T-helper 2 cell treated with Interferon-gamma antibody and Interleukin-4, amounts not matched to agents 100 ng/mL and 5 ng/mL, for 36 hours (primary cell): ENCODE measurements at regions not wholly inside any gene's neighbourhood (a gene's known extent, or its start where the extent isn't known, plus 50 kb on each side); places are given as distances from the start of the nearest gene placed in this dataset.
"Not testable (repeated sequence)": the region's sequence is repeated elsewhere in the genome, so short reads cannot be mapped to it uniquely, and the experiment has no call there.

Experiments
- intact Hi-C: fragments of 100-400 bp; cut with micrococcal nuclease; formaldehyde crosslinking; loops from one replicate; pipeline ENCODE4 v1.15.1; 2023

DNA sequence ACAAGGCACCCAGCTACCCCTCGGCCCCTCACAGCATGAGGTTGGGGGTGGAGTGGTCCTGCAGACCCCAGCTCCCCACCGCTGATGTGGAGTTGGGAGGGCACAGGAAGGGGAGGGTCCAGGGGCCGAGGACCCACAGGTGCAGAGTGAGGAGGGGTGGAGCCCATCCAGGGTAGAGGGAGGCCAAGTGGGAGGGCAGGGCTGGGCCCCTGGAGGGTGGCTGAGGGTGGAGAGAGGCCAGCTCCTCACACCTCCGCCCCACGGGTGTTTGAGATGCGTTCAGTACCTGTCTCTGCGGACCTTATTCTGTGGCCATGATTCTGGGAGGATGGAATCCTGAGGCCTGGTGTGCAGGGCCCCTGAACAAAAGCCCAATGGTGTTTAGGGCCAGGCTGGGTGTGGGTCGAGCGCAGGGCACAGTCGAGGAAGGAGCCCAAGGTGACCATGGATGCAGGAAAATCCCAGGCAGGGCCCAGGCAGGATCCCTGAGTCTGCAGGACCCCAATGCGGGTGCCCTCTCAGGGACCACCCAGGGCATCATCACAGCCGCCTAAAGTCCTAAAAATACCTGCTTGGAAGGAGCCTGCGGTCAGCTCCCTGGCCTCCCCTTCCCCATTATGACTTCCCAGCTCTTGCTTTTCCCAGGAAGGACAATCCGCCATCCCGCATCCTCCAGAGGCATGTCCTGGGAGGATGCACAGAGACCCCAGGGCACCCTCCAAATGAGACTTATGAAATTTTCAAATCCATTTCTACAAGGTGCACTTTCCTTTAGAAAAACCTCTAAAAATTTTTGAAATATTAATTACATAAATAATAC, 377.1 kb upstream of the SFSWAP start:
- intact Hi-C loops, result no loop called here

DNA sequence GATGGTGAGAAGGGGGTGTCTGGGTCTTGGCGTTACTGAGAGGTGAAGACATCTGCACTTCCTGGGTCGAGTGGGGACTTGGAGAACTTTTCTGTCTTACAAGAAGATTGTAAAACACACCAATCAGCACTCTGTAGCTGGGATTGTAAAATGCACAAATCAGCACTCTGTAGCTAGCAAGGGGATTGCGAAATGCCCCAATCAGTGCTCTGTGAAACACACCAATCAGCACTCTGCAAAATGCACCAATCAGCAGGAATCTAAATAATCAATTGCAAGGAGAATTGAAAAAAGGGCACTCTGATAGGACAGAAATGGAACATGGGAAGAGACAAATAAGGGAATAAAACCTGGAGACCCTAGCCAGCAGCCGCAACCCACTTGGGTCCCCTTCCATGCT, 376.1 kb upstream of the SFSWAP start:
- intact Hi-C loops, result no loop called here

DNA sequence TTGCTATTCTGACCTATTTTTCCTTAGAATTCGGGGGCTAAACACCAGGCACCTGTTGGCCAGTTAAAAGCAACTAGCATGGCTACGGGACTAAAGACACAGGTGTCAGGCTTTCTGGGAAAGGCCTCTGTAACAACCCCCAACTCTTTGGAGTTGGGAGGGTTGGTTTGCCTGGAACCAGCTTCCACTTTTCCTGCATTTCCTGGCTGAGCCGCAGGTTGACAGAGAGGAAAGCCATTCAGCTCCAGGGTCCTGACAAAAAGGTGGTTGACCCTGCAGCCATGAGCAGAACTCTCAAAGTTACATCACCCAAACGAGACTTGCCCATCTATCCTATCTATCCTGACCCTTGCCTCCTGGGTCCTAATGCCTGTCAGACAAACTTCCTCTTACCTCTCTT, 375.4 kb upstream of the SFSWAP start:
- intact Hi-C loops, result no loop called here

DNA sequence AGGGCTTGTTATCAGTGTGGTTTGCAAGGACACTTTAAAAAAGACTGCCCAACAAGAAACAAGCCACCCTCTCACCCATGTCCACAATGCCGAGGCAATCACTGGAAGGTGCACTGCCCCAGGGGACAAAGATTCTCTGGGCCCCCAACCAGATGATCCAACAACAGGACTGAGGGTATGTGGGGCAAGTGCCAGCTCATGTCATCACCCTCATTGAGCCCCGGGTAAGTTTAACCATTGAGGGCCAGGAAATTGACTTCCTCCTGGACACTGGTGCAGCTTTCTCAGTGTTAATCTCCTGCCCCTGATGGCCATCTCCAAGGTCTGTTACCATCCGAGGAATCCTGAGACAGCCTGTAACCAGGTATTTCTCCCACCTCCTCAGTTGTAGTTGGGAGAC, 373.0 kb upstream of the SFSWAP start:
- intact Hi-C loops, result not testable (repeated sequence)

DNA sequence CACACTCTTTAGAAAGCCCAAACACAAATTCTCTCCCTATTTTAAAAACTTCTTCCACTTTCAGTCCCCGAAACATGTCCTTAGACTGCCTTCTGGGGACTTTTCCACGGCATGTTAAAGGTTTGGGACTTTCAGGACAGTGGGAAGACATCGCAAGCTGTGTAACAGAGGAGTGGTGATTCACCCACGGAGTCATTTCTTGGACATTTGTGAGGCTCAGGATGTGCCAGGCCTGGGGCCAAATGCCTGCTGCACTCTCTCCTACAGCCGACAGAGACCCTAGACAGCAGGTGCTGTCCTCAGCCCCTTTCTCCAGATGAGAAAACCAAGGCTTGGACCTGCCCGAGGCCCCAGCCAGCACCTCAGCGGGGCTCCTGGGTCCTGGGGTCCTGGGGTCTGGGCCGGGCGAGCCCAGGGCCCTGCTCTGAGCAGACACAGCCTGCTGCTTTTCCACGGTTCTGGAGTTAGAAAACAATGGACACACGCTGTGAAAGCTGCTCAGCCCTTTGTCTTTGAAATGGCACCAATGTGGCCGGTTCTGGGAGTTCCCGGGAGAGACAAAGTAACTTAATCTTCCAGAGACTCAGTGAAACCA, 370.2 kb upstream of the SFSWAP start:
- intact Hi-C loops, result no loop called here

DNA sequence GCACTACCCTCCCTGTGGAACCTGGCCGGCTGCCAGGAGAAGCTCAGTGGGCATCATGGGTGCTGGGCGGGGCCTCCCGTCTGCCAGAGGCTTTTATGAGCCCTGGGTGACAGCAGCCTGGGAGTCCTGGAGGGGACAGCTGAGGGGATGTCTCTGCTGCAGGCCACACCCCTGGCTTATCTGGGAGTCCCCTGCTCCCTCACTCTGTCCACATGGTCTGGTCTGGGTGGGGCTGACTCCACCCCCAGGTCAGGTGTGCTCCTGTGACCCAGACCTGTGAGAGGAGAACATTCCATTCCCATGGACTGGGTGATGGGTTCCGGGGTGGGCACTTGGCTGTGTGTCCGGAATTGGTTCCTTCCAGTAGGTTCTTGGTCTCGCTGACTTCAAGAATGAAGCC, 369.3 kb upstream of the SFSWAP start:
- intact Hi-C loops, result not testable (repeated sequence)

DNA sequence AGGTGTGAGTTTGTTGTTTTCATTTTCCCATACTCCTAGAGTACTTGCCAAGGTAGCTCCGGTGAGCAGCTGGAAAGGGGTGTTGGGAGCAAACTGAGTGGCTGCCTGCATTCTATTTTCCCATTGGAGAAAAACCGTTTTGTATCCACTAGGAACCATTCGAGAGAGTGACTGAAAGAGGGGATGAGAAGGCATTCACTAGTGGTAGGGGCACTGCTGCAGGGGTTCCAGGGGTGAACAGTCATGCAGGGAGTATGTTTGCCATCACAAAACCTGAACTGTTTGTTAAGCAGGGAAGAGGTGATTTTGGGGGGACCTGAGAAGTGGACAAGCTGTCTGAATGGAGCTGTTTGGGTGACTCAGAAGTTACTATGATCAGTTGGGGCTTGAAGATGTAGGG, 367.5 kb upstream of the SFSWAP start:
- intact Hi-C loops, result not testable (repeated sequence)

DNA sequence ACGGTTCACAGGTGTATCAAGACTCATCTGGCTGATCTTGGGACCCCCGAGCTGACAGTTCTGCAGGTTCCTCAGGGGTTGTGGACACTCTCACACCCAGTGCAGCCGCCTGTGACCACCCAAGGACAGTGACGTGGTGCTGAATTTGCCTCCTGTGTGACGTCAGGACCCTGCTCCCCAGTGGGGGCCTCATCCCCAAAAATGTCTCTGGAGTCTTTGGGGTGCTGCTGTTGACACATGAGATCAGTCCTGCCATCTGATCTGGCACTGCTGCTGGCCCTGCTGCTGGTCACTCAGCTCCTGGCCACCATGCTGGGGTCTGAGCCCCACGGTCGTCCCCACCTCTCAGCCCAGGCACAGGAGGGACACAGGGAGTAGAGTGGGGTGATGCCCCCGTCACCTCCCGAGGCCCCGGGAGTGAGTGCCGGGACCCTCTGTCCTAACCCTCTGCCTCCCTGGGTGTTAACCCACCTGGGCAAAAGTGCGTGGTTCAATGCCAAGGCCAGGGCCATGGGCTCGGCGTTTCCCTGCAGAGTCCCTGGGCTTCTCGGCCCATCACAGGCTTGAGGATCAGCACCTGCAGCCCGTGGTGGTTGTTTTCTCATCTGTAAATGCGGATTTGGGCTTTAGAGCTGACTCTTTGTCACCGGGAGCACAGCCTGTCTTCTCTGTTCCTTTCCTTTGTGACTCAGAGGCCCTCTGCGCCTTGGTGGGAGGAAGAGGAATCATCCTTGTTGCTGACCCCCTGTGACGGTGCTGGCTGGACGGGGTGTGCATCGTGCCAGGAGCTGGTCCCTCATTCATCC, 366.0 kb upstream of the SFSWAP start:
- intact Hi-C loops, result not testable (repeated sequence)

DNA sequence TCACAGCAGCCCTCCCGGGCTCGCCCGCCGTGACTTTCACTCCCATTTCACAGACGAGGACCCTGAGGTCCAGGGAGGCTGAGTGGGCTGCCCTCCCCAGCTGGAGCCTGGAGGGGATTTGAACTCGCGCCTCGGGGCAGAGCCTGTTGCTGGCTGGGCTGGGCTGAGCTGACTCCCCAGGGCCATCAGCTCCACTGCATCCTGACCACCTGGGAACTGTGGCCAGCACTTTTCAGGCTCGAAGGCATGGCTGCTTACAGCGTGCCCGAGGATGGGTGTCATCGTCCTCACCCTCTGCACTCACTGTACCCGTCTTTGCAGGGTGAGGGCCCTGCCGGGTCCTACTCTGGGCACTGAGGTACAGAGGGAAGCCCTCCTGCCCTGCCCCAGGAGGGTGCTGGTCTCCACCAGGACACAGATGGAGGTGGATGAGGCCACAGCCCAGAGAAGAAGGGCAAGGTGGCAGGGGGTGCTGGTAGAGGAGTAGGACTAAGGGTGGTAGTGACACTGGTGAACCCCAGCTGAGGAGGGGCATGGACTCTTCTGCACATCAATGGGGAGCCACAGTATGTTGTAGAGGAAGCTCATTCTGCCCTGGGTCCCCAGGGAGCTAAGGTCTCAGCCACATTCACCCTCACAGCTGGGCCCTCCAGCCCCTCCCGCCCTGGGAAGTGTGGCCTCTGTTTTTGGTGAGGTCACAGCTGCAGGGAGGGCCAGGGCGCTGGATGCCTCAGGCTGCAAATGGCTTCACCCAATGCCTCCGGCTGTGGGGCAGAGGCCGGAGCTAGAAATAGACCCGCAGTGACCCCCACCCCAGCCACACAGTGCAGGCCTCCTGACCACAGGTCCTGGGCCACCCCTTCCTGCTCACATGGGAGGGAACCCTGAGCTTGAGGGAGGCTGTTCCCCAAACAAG, 365.1 kb upstream of the SFSWAP start:
- intact Hi-C loops, result no loop called here

DNA sequence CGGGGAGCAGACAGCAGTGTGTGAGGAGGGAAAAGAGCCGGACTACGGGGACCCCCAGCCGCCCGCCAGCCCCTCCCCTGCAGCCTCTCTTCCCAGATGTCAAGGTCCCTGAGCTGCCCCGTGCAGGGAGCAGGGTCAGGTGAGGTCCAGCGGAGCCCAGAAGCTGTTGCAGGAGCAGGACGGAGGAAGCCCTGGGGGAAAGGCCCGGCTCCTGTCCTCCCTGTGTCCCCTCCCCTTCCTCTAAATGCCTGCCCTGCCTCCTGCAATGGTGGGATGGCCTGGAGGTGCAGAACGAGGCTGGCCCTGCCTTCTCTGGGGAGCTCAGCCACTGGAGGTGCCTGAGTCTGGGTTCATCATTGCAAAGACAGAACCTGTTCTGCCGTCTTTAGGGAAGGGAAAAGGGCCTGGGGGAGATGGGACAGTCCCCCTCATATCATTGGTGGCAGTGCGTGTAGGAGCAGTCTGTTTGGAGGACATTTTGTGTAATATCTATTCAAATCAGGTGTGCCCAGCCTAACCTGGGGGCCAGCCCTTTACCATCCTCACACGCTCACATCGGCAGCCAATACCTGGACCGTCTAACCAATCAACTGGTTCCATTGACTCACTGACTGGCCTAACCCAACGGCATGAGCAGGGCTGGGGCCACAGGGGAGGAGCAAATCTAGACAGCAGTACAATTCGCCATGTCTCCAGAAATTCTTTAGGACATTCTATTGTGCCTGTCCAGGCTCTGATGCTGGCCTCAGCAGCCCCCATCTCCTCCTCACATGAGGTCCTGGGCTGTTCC, 364.1 kb upstream of the SFSWAP start:
- intact Hi-C loops, result no loop called here

DNA sequence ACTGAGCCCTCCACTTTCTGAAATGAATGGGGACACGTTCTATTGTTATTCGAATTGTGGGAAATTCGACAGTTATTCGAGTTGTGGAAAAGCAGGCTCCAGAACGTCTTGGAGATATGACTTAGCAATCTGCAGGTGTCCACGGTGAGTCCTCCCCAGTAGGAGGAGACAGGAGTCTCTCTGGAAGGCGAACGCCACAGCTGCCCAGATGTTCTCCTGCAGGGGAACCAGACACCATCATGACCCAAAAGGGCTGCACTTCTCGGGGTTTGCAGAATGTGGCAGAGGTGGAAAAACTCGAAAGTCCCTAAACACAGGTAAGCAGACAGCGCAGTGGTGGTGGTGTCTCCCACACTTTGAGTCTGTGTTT, 363.6 kb upstream of the SFSWAP start:
- intact Hi-C loops, result no loop called here

DNA sequence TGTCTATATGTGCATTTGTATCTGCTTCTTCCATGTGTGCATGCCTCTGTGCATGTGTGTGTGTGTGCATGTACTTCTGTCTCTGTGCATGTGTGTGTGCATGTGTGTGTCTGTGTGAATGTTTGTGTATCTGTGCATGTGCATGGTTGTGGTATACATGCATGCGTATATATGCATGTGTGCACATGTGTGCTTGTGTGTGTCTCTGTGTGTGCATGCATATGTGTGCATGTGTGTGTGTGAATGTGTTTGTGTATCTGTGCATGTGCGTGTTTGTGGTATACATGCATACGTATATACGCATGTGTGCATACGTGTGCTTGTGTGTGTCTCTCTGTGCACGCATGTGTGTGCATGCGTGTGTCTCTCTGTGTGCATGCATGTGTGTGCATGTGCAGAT, 363.2 kb upstream of the SFSWAP start:
- intact Hi-C loops, result no loop called here

DNA sequence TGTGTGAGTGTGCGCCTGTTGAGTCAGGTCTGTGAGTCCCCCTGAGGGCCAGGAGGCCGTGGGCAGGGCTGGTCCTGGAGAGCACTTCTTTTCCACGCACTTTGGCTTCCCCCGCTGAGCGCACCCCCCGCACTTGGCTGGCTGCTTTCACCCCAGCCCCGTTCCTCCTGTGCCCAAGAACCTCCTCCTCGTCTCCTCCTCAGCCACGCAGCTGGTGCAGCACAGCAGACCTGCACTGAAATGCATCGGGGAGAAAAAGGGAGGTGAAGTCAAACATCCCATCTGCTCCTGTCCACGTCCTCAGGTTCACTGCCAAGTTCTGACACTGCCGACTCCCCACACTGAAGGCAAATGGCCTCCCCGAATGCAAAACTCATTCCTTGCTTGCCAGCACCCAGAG, 362.7 kb upstream of the SFSWAP start:
- intact Hi-C loops, result no loop called here

DNA sequence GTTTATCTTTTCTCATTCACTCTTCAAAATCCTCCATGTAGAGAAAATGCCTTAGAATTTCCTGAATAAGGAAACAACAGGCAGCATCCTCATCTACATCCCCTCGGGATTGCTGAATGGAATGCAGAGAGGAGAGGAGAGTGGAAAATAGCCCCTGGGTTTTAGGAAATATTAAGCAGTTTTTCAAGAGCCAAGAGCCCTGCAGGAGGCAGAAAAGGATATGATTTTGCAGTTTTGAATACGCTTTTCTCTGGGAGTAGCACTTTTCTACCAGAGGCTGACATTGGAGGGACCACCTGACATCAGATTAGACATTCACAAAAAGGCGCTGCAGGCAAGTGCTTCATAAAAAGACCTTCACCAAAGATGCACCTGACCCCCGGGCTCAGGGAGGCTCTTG, 362.2 kb upstream of the SFSWAP start:
- intact Hi-C loops, result no loop called here

DNA sequence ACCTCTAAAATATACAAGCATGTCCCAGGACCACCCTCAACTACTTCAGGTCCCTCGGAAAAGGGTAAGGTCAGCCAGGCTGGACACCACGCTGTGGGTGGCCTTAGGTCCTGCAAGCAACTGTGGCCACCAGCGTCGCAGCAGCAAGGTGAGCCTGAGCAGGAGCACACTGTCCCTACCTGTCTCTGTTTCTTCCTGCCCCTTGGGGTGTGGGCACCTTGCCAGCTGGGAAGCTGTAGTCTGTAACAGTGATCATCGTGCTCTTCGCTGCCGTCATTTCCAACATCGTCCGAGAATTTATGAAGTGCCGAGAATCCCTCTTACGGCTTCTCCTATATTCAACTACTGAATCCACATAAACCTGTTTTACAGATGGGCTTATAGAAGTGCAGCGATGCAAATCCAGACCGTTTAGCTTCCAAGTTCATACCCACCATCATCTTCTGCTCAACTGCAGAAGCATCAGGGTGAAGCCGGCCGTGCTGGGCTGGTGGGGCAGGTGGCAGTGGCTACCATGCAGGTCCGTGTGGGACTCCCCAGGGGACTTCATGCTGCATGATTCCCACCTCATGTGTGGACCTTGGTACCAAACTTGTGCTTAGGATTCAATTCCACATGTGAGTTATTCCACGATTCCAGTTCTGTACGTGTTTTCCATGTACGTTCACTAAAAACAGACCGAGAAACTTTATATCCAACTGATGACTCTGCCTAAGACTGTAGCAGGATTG, 361.3 kb upstream of the SFSWAP start:
- intact Hi-C loops, result no loop called here

DNA sequence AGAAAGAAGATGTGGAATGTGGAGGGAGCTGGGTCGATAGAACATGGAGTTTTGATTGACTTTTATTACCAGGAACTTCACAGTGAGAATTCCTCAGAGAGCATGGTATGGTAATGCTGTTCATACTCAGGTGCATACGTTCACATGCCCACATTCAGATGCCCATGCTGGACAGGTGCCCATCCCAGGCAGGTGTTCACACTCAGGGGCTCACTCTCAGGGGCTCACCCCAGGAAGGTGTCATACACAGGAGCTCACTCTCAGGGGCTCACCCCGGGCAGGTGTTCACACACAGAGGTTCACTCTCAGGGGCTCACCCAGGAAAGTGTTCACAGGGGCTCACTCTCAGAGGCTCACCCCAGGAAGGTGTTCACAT, 360.0 kb upstream of the SFSWAP start:
- intact Hi-C loops, result no loop called here

DNA sequence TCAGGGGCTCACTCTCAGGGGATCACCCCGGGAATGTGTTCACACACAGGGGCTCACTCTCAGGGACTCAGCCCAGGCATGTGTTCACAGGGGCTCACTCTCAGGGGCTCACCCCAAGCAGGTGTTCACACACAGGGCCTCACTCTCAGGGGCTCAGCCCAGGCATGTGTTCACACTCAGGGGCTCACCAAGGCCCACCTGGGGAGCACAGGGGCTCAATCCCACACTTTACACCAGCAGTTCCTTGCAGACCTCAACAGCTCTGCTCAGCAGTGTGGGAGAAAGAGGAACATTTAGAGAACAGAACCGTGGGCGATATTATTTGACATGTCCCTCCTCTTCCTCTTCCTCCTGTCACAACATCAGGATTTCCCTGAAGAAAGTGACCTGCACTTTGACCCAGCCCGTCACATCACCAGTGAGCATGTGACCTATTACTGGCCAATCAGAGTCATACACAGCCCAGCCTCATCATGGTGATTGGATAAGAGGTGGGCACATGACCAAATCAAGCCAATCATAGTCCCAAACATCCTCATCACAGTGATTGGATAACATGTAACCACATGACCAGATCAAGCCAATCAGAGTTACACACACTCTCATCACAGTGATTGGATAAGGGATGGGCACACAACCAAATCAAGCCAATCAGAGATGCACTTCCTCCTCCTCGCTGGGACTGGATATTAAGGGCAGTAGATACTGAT, 359.4 kb upstream of the SFSWAP start:
- intact Hi-C loops, result no loop called here

DNA sequence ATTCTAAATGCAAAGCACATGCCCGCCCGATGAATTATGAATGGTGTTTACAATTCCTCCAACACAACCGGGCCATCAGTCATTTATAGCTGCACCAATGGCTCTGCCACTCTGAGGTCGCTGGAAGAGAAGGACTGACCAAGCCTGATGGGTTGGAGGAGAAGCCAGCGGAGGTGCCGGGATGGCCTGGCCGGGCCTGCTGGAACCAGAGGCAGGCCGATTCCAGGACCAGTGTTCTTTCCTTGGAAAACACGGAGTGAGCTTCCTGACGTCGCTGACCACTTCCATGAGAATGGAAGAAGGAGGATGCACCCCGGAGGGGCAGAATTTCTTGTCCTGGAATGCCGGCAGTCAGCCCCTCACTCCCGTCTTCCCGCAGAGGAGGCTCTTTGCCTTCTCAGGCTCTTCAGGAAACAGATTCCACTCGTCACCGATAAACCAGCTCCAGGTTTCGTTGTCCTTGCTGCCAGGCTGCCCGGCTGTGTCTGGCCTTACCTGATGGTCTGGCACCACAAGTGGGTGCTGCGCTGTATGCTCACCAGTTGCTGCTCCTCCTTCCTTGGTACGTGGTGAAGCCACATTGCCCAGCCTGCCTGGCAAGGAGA, 358.5 kb upstream of the SFSWAP start:
- intact Hi-C loops, result no loop called here

DNA sequence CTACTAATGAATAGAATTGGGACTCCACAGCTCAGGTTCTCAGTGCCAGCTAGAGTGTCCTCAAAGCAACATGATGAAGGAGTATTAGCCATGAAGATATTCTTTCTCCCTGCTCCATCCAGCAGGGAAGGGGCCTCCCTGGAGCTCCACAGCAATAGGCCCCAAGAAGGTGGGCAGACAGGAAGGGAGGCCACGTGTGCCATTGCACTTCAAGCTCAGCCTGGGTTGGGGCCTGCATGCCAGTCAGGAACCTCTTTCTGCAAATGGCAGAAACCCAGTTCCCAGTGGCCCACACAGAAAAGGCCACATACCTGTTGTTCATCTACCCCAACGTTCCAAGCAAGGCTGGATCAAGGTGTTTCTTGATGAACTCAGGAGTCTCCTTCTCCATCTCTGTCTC, 357.5 kb upstream of the SFSWAP start:
- intact Hi-C loops, result no loop called here
